Psoas muscle (tissue), 7 donors: ENCODE measurements at regions not wholly inside any gene's neighbourhood (a gene's known extent, or its start where the extent isn't known, plus 50 kb on each side); places are given as distances from the start of the nearest gene placed in this dataset.

Experiments
- ATAC-seq, 4 donors: fragments of 200-7000 bp; cut with Tn5 transposase; one replicate each; pipeline ENCODE4 v1.9.1; 2020; ENCODE audit warnings: moderate library complexity in 3 of 4, mild to moderate bottlenecking in 2 of 4
- DNase-seq, 2 donors: peaks; one replicate each; pipeline ENCODE4 v3.0.0-alpha.2; 2020
- H3K27ac ChIP-seq: fragments of 200-600 bp; one replicate; pipeline ENCODE4 v1.8.0; 2022
- H3K27me3 ChIP-seq, 3 donors: fragments of 200-600 bp in 1 of 3; one replicate each; pipeline versions ENCODE4 v1.6.1 to v1.8.0; 2013 to 2022; ENCODE audit warnings: low read length in 2 of 3, mild to moderate bottlenecking in 2 of 3, moderate library complexity in 1 of 3; ENCODE audit not compliant: insufficient read depth in 3 of 3
- H3K36me3 ChIP-seq, 2 donors: fragments of 200-600 bp in 1 of 2; one replicate each; pipeline versions ENCODE4 v1.6.1 to v1.8.0; 2013 to 2022; ENCODE audit warnings: low read depth in 1 of 2, mild to moderate bottlenecking in 1 of 2, moderate library complexity in 1 of 2; ENCODE audit not compliant: insufficient read depth in 1 of 2
- H3K4me1 ChIP-seq: fragments of 200-600 bp; one replicate; pipeline ENCODE4 v1.8.0; 2022
- H3K4me3 ChIP-seq: fragments of 200-600 bp; one replicate; pipeline ENCODE4 v1.8.0; 2022; ENCODE audit warnings: mild to moderate bottlenecking
- H3K9me3 ChIP-seq: fragments of 200-600 bp; one replicate; pipeline ENCODE4 v1.8.0; 2022
- CTCF ChIP-seq: fragments of 200-600 bp; IDR thresholded peaks from one replicate; pipeline ENCODE4 v1.8.0; 2022; ENCODE audit warnings: antibody characterized with exemption
- WGBS, 3 donors: extraction: QIAGEN DNeasy Blood & Tissue Kit; methylation state at CpG; one replicate each; pipeline versions ENCODE4 v1.1.6 to v1.1.7; 2013; 5-methylcytosine and 5-hydroxymethylcytosine counted together
- intact Hi-C, 2 donors: fragments of 100-400 bp; cut with DNase I; formaldehyde crosslinking; loops; one replicate each; pipeline versions ENCODE4 v1.11.0 to v1.14.2; 2022
- donor health status: healthy with polysubstance abuse.
- donor health status: DM: no; HTN: no; CAD: no; lungs with moderate emphysema.
- donor health status: Bipolar disorder and iron deficiency.
- donor health status: healthy.
- donor health status: DM: yes; HTN: yes; CAD: no.
- donor health status: DM: no; HTN: no; CAD: no.
- donor health status: DM: yes; HTN: yes; CAD: no.

- Histone ChIP-seq H3K27me3 (no peaks in the 10 kb centered on the region), H3K36me3 (no peaks in the 10 kb centered on the region), H3K4me3 (no peak overlapping the region), H3K9me3 (peaks cover 16% of the 10 kb centered on the region), H3K27ac (no peak overlapping the region), H3K4me1 (no peaks in the 10 kb centered on the region)
- DNase-seq = no peak
- no peak for ATAC-seq
- TF ChIP-seq CTCF = no peak
- intact Hi-C loops = no loop called here
- WGBS, 3 donors = 39 to 50% (median 41%) methylated on average over 2 of the region's 2 CpGs
Measured at GRCh38 chr6:166057431-166057830, 110.2 kb downstream of the TBXT start.

- no peak for TF ChIP-seq CTCF
- Histone ChIP-seq H3K27me3 (no peaks in the 10 kb centered on the region), H3K4me3 (no peak overlapping the region), H3K4me1 (no peaks in the 10 kb centered on the region), H3K27ac (no peak overlapping the region), H3K9me3 (peaks cover 23% of the 10 kb centered on the region), H3K36me3 (no peaks in the 10 kb centered on the region)
- ATAC-seq = peak in 2 of 4 donors; percentile 44 to 56
- intact Hi-C loops = no loop called here
- DNase-seq = peak; percentile 52 to 57
- WGBS, 3 donors = 23 to 41% (median 36%) methylated on average over 4 of the region's 4 CpGs
Measured at GRCh38 chr6:166056637-166057036, 111.0 kb downstream of the TBXT start.

GRCh38 chr6:166055801-166056200, 111.8 kb downstream of the TBXT start:
- Histone ChIP-seq H3K27ac (no peak overlapping the region), H3K4me3 (no peak overlapping the region), H3K36me3 (no peaks in the 10 kb centered on the region), H3K4me1 (no peaks in the 10 kb centered on the region), H3K27me3 (no peaks in the 10 kb centered on the region), H3K9me3 (peaks cover 23% of the 10 kb centered on the region)
- no peak for TF ChIP-seq CTCF
- 62 to 69% (median 64%) methylated on average over 5 of the region's 5 CpGs for WGBS, 3 donors
- intact Hi-C loops = no loop called here
- no peak for DNase-seq
- ATAC-seq = no peak

- TF ChIP-seq CTCF = no peak
- intact Hi-C loops = no loop called here
- Histone ChIP-seq H3K4me3 (no peak overlapping the region), H3K27me3 (no peaks in the 10 kb centered on the region), H3K27ac (no peak overlapping the region), H3K36me3 (no peaks in the 10 kb centered on the region), H3K4me1 (no peaks in the 10 kb centered on the region), H3K9me3 (peaks cover 23% of the 10 kb centered on the region)
- DNase-seq (no peak), ATAC-seq (no peak)
Measured at GRCh38 chr6:166052837-166053236, 114.8 kb downstream of the TBXT start.

- peaks cover 23% of the 10 kb centered on the region for H3K9me3 ChIP-seq
- intact Hi-C loops = no loop called here
- WGBS, 3 donors = 77 to 79% (median 78%) methylated on average over 4 of the region's 4 CpGs
- no peak overlapping the region for H3K27ac ChIP-seq
- H3K27me3 ChIP-seq = no peaks in the 10 kb centered on the region
- H3K36me3 ChIP-seq = no peaks in the 10 kb centered on the region
- DNase-seq (no peak), ATAC-seq (no peak)
- no peak overlapping the region for H3K4me3 ChIP-seq
- H3K4me1 ChIP-seq = no peaks in the 10 kb centered on the region
- no peak for TF ChIP-seq CTCF
Measured at GRCh38 chr6:166050559-166050958, 117.1 kb downstream of the TBXT start.
